GM23248 (cell line): ENCODE measurements at regions not wholly inside any gene's neighbourhood (a gene's known extent, or its start where the extent isn't known, plus 50 kb on each side); places are given as distances from the start of the nearest gene placed in this dataset.

ENCODE experiments used
- EZH2 ChIP-seq: fragments of 200-600 bp; sonication (generic); IDR thresholded peaks from 2 replicates; pipeline ENCODE4 v1.6.1; 2018; ENCODE audit warnings: antibody characterized with exemption, mild to moderate bottlenecking; ENCODE audit not compliant: insufficient read depth, poor library complexity, severe bottlenecking
- EZH2phosphoT487 ChIP-seq: fragments of 200-600 bp; sonication (generic); IDR thresholded peaks from 2 replicates; pipeline ENCODE4 v1.6.1; 2018; ENCODE audit warnings: antibody characterized with exemption, moderate library complexity, mild to moderate bottlenecking, low read depth; ENCODE audit not compliant: insufficient read depth

DNA sequence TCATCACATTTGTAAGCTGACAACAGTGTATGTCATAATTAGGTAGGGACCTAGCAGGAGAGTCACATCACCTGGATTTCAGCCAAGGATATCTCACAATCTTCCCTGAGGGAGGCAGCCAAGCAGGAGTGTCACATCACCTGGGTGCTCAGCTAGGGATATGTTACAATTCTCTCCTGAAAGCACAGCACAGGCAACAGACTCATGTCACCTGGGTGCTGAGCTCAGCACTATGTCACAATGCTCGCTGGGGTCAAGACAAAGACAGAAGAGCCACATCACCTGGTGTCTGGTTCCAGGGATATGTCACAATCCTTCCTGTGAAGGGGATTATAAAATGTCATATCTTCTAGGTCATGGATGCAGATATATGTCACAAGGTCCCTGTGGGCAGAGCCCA lies 123.7 kb downstream of the ZNF675 start:
- TF ChIP-seq EZH2phosphoT487 (no peak), EZH2 (no peak)
